HCT116 (cell line): ENCODE measurements at regions not wholly inside any gene's neighbourhood (a gene's known extent, or its start where the extent isn't known, plus 50 kb on each side); places are given as distances from the start of the nearest gene placed in this dataset.

Experiments used
- ATAC-seq: fragments of 200-7000 bp; cut with Tn5 transposase; 2 replicates; pipeline ENCODE4 v1.9.1; 2020; ENCODE audit warnings: mild to moderate bottlenecking, moderate library complexity
- BruUV-seq: library from RNA; stranded (reverse); fragments of 400-500 nt; replicated peaks from 2 replicates; lab custom pipeline; 2021; lab: Mats Ljungman, UMichigan
- CTCF ChIA-PET: fragments of 300-600 bp; sonication (Branson Sonifier 250); formaldehyde crosslinking; loops from one replicate; lab custom pipeline; 2021; ENCODE audit warnings: antibody characterized with exemption; lab: Charles Lee
- POLR2A ChIA-PET: fragments of 300-600, 350-600 bp; sonication (Branson Sonifier 250); formaldehyde crosslinking; loops from one replicate; lab custom pipeline; 2021; ENCODE audit warnings: antibody characterized with exemption; lab: Charles Lee
- RAD21 ChIA-PET, 2 experiments: fragments of 300-600 bp; sonication (Branson Sonifier 250); formaldehyde crosslinking; loops; one replicate each; lab custom pipeline; 2023; ENCODE audit warnings: low total read pairs in 2 of 2; ENCODE audit not compliant: uncharacterized antibody in 2 of 2, unreplicated experiment in 2 of 2, low non-redundant PET in 1 of 2; lab: Charles Lee
- DNase-seq: peaks from one replicate; pipeline ENCODE4 v3.0.0-alpha.2; 2010; ENCODE audit warnings: low read depth, low spot score
- H2AFZ ChIP-seq: fragments of 200-600 bp; shearing (Covaris generic), sonication (generic); 2 replicates; pipeline ENCODE4 v1.6.1; 2017; ENCODE audit warnings: low read depth, mixed run types, mixed read lengths, antibody characterized with exemption, low read length; ENCODE audit not compliant: poor library complexity, severe bottlenecking
- H3K27ac ChIP-seq: 2 replicates; pipeline ENCODE4 v1.5.1; 2012; ENCODE audit warnings: low read depth, low read length
- H3K27me3 ChIP-seq: fragments of 200-600 bp; sonication (generic); 2 replicates; pipeline ENCODE4 v1.6.1; 2016; ENCODE audit warnings: mixed run types, low read length, mixed read lengths; ENCODE audit not compliant: insufficient read depth
- H3K36me3 ChIP-seq, 2 experiments: fragments of 200-500 bp in 1 of 2; fragments of 200-600 bp in 1 of 2; sonication (Bioruptor generic) in 1 of 2; sonication (generic) in 1 of 2; 2 replicates each; pipeline versions ENCODE4 v1.5.1 to v1.6.1; 2014 to 2016; ENCODE audit warnings: low read length in 2 of 2, inconsistent platforms in 1 of 2, mixed read lengths in 1 of 2, mixed run types in 1 of 2; ENCODE audit not compliant: insufficient read depth in 2 of 2, control insufficient read depth in 1 of 2
- H3K4me1 ChIP-seq, 2 experiments: fragments of 200-600 bp in 1 of 2; sonication (generic) in 1 of 2; 2 replicates each; pipeline versions ENCODE4 v1.5.1 to v1.6.1; 2012 to 2017; ENCODE audit warnings: low read length in 2 of 2, inconsistent platforms in 1 of 2, mild to moderate bottlenecking in 1 of 2, mixed read lengths in 1 of 2, mixed run types in 1 of 2, moderate library complexity in 1 of 2; ENCODE audit not compliant: insufficient read depth in 2 of 2, control insufficient read depth in 1 of 2
- H3K4me2 ChIP-seq: fragments of 200-600 bp; sonication (generic); 2 replicates; pipeline ENCODE4 v1.6.1; 2017; ENCODE audit warnings: mixed run types, low read length, mixed read lengths
- H3K4me3 ChIP-seq, 2 experiments: fragments of 200-600 bp in 1 of 2; sonication (generic) in 1 of 2; replicated peaks in 1 of 2; 2 replicates each; pipeline ENCODE4 v1.5.1; 2011 to 2016; ENCODE audit warnings: low read length in 2 of 2, control low read depth in 1 of 2, low read depth in 1 of 2, mild to moderate bottlenecking in 1 of 2, mixed read lengths in 1 of 2, mixed run types in 1 of 2
- H3K79me2 ChIP-seq: fragments of 200-600 bp; sonication (generic); 2 replicates; pipeline ENCODE4 v1.6.1; 2017; ENCODE audit warnings: mild to moderate bottlenecking, mixed run types, low read length, moderate library complexity, mixed read lengths; ENCODE audit not compliant: insufficient read depth
- H3K9ac ChIP-seq: fragments of 200-600 bp; sonication (generic); 2 replicates; pipeline ENCODE4 v1.6.1; 2016; ENCODE audit warnings: low read length, mixed read lengths
- H3K9me2 ChIP-seq: fragments of 200-600 bp; sonication (generic), shearing (Covaris generic); 2 replicates; pipeline ENCODE4 v1.6.1; 2017; ENCODE audit warnings: mixed run types, mild to moderate bottlenecking, moderate library complexity; ENCODE audit not compliant: insufficient read depth
- H3K9me3 ChIP-seq, 2 experiments: fragments of 200-500 bp in 1 of 2; fragments of 200-600 bp in 1 of 2; sonication (Bioruptor generic) in 1 of 2; sonication (generic) in 1 of 2; 2 replicates each; pipeline ENCODE4 v1.6.1; 2014 to 2017; ENCODE audit warnings: low read length in 2 of 2, mixed read lengths in 2 of 2, inconsistent platforms in 1 of 2, low read depth in 1 of 2, mild to moderate bottlenecking in 1 of 2, mixed run types in 1 of 2, moderate library complexity in 1 of 2; ENCODE audit not compliant: control insufficient read depth in 1 of 2, insufficient read depth in 1 of 2
- H4K20me1 ChIP-seq: fragments of 200-600 bp; sonication (generic), shearing (Covaris generic); 2 replicates; pipeline ENCODE4 v1.6.1; 2017; ENCODE audit warnings: mixed run types, mild to moderate bottlenecking, moderate library complexity; ENCODE audit not compliant: insufficient read depth
- CBX3 ChIP-seq: IDR thresholded peaks from 2 replicates; pipeline ENCODE4 v1.6.1; 2012; ENCODE audit warnings: low read depth
- EGR1 ChIP-seq: IDR thresholded peaks from 2 replicates; pipeline ENCODE4 v1.6.1; 2012; ENCODE audit warnings: low read depth
- EZH2 ChIP-seq: fragments of 200-600 bp; sonication (generic); IDR thresholded peaks from 2 replicates; pipeline ENCODE4 v1.6.1; 2017; ENCODE audit warnings: antibody characterized with exemption, mixed run types
- EZH2phosphoT487 ChIP-seq: fragments of 200-600 bp; IDR thresholded peaks from 2 replicates; pipeline ENCODE4 v1.6.1; 2018; ENCODE audit warnings: antibody characterized with exemption, borderline replicate concordance
- POLR2AphosphoS5 ChIP-seq: IDR thresholded peaks from 2 replicates; pipeline ENCODE4 v1.6.1; 2011; ENCODE audit warnings: mild to moderate bottlenecking, low read depth, low read length, moderate library complexity
- SP1 ChIP-seq: IDR thresholded peaks from 2 replicates; pipeline ENCODE4 v1.6.1; 2012; ENCODE audit warnings: low read depth
- SRF ChIP-seq: IDR thresholded peaks from 2 replicates; pipeline ENCODE4 v1.6.1; 2012; ENCODE audit warnings: low read depth
- TCF7L2 ChIP-seq: IDR thresholded peaks from 2 replicates; pipeline ENCODE4 v1.7.0; 2011; ENCODE audit warnings: borderline replicate concordance, inconsistent platforms; ENCODE audit not compliant: insufficient read depth, insufficient read length; ENCODE audit errors: extremely low read depth
- ZFX ChIP-seq: fragments of 450-650 bp; IDR thresholded peaks from 2 replicates; pipeline ENCODE4 v1.6.1; 2017
- intact Hi-C: fragments of 100-400 bp; cut with micrococcal nuclease; formaldehyde crosslinking; loops from 2 replicates; pipeline ENCODE4 v1.10.0; 2022
- TF ChIP-seq, protein P1 (sequence below): IDR thresholded peaks from 2 replicates; pipeline ENCODE4 v1.6.1; 2012
- TF ChIP-seq, protein P2 (sequence below), 3 experiments: fragments of 200-600 bp in 1 of 3; sonication (generic) in 1 of 3; IDR thresholded peaks in 2 of 3; conservative IDR thresholded peaks in 1 of 3; 2 replicates each; pipeline ENCODE4 v1.5.1; 2012 to 2017; ENCODE audit warnings: low read depth in 2 of 3, low read length in 2 of 3, antibody characterized with exemption in 1 of 3, borderline replicate concordance in 1 of 3, control low read depth in 1 of 3, mild to moderate bottlenecking in 1 of 3, mixed read lengths in 1 of 3, mixed run types in 1 of 3, moderate library complexity in 1 of 3; ENCODE audit not compliant: insufficient read depth in 1 of 3

DNA sequence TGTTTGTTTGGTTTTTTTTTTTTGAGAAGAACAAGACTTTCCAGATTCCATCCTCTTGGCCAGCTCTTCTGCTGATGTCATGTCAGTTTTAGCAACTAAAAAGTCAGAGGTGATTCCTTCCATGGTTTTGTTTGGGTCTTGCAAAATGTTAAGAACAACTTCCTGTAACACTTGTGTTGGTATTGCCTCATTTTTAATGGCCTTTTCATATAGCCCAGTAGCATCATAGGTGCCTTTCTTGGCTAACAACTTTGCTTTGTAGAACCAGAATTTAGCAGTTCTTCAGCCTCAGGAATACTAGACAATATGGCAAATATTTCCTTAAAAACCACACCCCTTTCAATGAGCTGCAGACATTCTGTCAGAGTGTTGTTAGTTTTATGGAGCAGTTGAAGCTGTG lies 99.5 kb upstream of the SIRPG start:
- Histone ChIP-seq H2AFZ (no peak overlapping the region), H3K27me3 (no peaks in the 10 kb centered on the region), H3K27ac (no peak overlapping the region), H3K9ac (no peak overlapping the region), H3K79me2 (no peaks in the 10 kb centered on the region), H3K4me1 (peaks cover 0 to 12% of the 10 kb centered on the region in 2 experiments; a peak in 2 of 4 replicates), H3K9me3 (no peaks in the 10 kb centered on the region), H3K9me2 (no peaks in the 10 kb centered on the region), H3K4me2 (no peak overlapping the region), H3K4me3 (no peak overlapping the region), H4K20me1 (no peaks in the 10 kb centered on the region), H3K36me3 (no peaks in the 10 kb centered on the region)
- BruUV-seq, result no TSS peak
- ChIA-PET POLR2A (interaction anchor here (0.8 to 0.9 kb wide), 2 partner anchors 10 to 20 kb away, joined by 3 read pairs; no protein-coding TSS in a partner anchor), CTCF (no interaction called here), RAD21 (no interaction called here)
- TF ChIP-seq, protein P1, sequence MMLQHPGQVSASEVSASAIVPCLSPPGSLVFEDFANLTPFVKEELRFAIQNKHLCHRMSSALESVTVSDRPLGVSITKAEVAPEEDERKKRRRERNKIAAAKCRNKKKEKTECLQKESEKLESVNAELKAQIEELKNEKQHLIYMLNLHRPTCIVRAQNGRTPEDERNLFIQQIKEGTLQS, result no peak
- TF ChIP-seq EZH2 (no peak), SRF (no peak), POLR2AphosphoS5 (no peak), CBX3 (no peak), EZH2phosphoT487 (no peak), EGR1 (no peak), SP1 (no peak), TCF7L2 (no peak), ZFX (no peak)
- TF ChIP-seq, protein P2, sequence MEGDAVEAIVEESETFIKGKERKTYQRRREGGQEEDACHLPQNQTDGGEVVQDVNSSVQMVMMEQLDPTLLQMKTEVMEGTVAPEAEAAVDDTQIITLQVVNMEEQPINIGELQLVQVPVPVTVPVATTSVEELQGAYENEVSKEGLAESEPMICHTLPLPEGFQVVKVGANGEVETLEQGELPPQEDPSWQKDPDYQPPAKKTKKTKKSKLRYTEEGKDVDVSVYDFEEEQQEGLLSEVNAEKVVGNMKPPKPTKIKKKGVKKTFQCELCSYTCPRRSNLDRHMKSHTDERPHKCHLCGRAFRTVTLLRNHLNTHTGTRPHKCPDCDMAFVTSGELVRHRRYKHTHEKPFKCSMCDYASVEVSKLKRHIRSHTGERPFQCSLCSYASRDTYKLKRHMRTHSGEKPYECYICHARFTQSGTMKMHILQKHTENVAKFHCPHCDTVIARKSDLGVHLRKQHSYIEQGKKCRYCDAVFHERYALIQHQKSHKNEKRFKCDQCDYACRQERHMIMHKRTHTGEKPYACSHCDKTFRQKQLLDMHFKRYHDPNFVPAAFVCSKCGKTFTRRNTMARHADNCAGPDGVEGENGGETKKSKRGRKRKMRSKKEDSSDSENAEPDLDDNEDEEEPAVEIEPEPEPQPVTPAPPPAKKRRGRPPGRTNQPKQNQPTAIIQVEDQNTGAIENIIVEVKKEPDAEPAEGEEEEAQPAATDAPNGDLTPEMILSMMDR (IDR thresholded peaks at IDR 0.05 in 2 of 3, conservative IDR thresholded peaks at IDR 0.05 in 1 of 3; ENCODE audit: borderline replicate concordance in 1 of 3, insufficient read depth in 1 of 3, low read depth in 2 of 3, low read length in 2 of 3), result no peak
- ATAC-seq (no peak), DNase-seq (no peak)
- intact Hi-C loops, result no loop called here
